Stomach (tissue), 8 donors: ENCODE measurements at regions not wholly inside any gene's neighbourhood (a gene's known extent, or its start where the extent isn't known, plus 50 kb on each side); places are given as distances from the start of the nearest gene placed in this dataset.

ENCODE experiments used
- DNase-seq, 2 donors: peaks; one replicate each; pipeline versions ENCODE4 v3.0.0 to v3.0.0-alpha.2; 2013 to 2019
- H3K27ac ChIP-seq, 5 donors: fragments of 200-600 bp in 4 of 5; sonication (generic) in 4 of 5; one replicate each; pipeline ENCODE4 v1.5.1; 2013 to 2019; ENCODE audit warnings: mild to moderate bottlenecking in 1 of 5, moderate library complexity in 1 of 5
- H3K27me3 ChIP-seq, 3 donors: fragments of 200-600 bp; sonication (generic); one replicate each; pipeline ENCODE4 v1.5.1; 2017 to 2019; ENCODE audit warnings: mixed run types in 1 of 3
- H3K36me3 ChIP-seq, 4 donors: fragments of 200-600 bp; sonication (generic); 1 replicate in 3 of 4; 2 replicates in 1 of 4; pipeline ENCODE4 v1.5.1; 2016 to 2019
- H3K4me1 ChIP-seq, 4 donors: fragments of 200-600 bp; sonication (generic); one replicate each; pipeline ENCODE4 v1.5.1; 2016 to 2019
- H3K4me3 ChIP-seq, 4 donors: fragments of 200-600 bp; sonication (generic) in 3 of 4; one replicate each; pipeline ENCODE4 v1.5.1; 2016 to 2019; ENCODE audit warnings: mild to moderate bottlenecking in 1 of 4
- H3K9me3 ChIP-seq, 4 donors: fragments of 200-600 bp; sonication (generic); one replicate each; pipeline ENCODE4 v1.5.1; 2016 to 2019
- EP300 ChIP-seq: sonication (generic); formaldehyde crosslinking; IDR thresholded peaks from one replicate; pipeline ENCODE4 v1.6.1; 2017; ENCODE audit warnings: antibody characterized with exemption
- POLR2A ChIP-seq, 4 donors: fragments of 450-650 bp; IDR thresholded peaks; one replicate each; pipeline ENCODE4 v1.6.1; 2016; ENCODE audit warnings: antibody characterized with exemption in 4 of 4, control low read depth in 2 of 4, mild to moderate bottlenecking in 1 of 4, moderate library complexity in 1 of 4
- POLR2AphosphoS5 ChIP-seq, 3 donors: sonication (generic); formaldehyde crosslinking; IDR thresholded peaks; one replicate each; pipeline ENCODE4 v1.6.1; 2016; ENCODE audit warnings: antibody characterized with exemption in 3 of 3
- WGBS, 5 donors: extraction: QIAGEN DNeasy Blood & Tissue Kit in 3 of 5; methylation state at CpG; one replicate each; pipeline versions ENCODE4 v1.1.5 to v1.1.7; 2013 to 2018; 5-methylcytosine and 5-hydroxymethylcytosine counted together
- intact Hi-C: fragments of 100-400 bp; cut with DNase I; formaldehyde crosslinking; loops from one replicate; pipeline ENCODE4 v1.15.1; 2023; ENCODE audit warnings: low total_unique reads
- TF ChIP-seq, protein P1 (sequence below), 7 experiments: fragments of 450-650 bp in 4 of 7; fragments of 200-600 bp in 3 of 7; sonication (generic) in 3 of 7; IDR thresholded peaks; one replicate each; pipeline ENCODE4 v1.5.1; 2016 to 2019; ENCODE audit warnings: antibody characterized with exemption in 7 of 7, control low read depth in 2 of 7, mild to moderate bottlenecking in 1 of 7
- donor health status: healthy with polysubstance abuse.
- donor health status: Bipolar disorder and iron deficiency.
- donor health status: healthy.

DNA sequence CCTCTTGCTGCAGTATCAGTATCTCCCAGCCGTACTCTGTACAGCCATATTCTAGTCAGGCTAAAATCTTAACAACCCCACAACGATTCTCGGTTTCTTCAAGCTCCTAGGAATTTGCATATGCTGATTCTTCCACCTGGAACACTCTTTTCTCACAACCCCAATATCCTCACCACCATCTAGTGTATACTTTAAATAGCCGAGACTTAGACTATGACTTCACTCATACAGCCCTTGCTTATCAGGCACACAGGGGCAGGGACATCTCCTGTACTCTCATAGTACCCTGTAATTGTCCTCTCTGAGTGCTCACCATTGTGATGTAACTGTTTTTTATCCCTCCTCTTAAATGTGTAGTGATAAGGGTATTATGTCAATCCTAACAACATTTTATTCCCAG is 2126.4 kb upstream of the TENM3 start:
- no peak for DNase-seq
- H3K27me3 ChIP-seq = no peaks in the 10 kb centered on the region
- no peaks in the 10 kb centered on the region for H3K9me3 ChIP-seq
- H3K36me3 ChIP-seq = no peaks in the 10 kb centered on the region
- intact Hi-C loops = no loop called here
- H3K4me1 ChIP-seq = no peaks in the 10 kb centered on the region
- no peak overlapping the region for H3K4me3 ChIP-seq
- TF ChIP-seq, protein P1, sequence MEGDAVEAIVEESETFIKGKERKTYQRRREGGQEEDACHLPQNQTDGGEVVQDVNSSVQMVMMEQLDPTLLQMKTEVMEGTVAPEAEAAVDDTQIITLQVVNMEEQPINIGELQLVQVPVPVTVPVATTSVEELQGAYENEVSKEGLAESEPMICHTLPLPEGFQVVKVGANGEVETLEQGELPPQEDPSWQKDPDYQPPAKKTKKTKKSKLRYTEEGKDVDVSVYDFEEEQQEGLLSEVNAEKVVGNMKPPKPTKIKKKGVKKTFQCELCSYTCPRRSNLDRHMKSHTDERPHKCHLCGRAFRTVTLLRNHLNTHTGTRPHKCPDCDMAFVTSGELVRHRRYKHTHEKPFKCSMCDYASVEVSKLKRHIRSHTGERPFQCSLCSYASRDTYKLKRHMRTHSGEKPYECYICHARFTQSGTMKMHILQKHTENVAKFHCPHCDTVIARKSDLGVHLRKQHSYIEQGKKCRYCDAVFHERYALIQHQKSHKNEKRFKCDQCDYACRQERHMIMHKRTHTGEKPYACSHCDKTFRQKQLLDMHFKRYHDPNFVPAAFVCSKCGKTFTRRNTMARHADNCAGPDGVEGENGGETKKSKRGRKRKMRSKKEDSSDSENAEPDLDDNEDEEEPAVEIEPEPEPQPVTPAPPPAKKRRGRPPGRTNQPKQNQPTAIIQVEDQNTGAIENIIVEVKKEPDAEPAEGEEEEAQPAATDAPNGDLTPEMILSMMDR (IDR thresholded peaks at IDR 0.05) = no peak
- TF ChIP-seq POLR2AphosphoS5 (IDR thresholded peaks at IDR 0.05) = no peak
- TF ChIP-seq EP300 = no peak
- WGBS, 5 donors = 70 to 79% (median 73%) methylated on average over 4 of the region's 4 CpGs
- no peak overlapping the region for H3K27ac ChIP-seq

DNA sequence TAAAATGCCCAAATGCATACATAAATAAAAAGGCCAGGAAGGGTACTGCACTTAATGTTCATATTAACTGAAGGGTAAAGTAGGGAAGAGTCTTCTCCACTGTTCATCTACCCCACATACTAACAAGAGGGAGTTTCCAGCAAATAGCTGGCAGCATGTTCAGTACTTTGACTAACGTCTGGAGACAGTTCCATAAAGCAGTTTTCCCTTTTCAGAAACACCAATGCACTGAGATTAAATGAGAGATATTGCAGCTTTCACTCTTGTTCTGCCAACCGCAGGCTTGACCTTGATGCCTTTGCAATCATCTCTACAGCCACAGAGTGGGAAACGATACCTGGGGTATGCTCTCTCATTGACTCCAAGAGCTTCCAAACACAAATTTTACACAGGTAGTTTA is 2123.1 kb upstream of the TENM3 start:
- Histone ChIP-seq H3K27ac (no peak overlapping the region), H3K36me3 (no peaks in the 10 kb centered on the region), H3K27me3 (no peaks in the 10 kb centered on the region), H3K4me1 (no peaks in the 10 kb centered on the region), H3K4me3 (no peak overlapping the region), H3K9me3 (no peaks in the 10 kb centered on the region)
- 66 to 74% (median 66%) methylated on average over 3 of the region's 3 CpGs for WGBS, 5 donors
- no peak for DNase-seq
- TF ChIP-seq EP300 (no peak), POLR2AphosphoS5 (IDR thresholded peaks at IDR 0.05) (no peak), POLR2A (IDR thresholded peaks at IDR 0.05) (no peak)
- TF ChIP-seq, protein P1 (IDR thresholded peaks at IDR 0.05) = no peak
- intact Hi-C loops = no loop called here

DNA sequence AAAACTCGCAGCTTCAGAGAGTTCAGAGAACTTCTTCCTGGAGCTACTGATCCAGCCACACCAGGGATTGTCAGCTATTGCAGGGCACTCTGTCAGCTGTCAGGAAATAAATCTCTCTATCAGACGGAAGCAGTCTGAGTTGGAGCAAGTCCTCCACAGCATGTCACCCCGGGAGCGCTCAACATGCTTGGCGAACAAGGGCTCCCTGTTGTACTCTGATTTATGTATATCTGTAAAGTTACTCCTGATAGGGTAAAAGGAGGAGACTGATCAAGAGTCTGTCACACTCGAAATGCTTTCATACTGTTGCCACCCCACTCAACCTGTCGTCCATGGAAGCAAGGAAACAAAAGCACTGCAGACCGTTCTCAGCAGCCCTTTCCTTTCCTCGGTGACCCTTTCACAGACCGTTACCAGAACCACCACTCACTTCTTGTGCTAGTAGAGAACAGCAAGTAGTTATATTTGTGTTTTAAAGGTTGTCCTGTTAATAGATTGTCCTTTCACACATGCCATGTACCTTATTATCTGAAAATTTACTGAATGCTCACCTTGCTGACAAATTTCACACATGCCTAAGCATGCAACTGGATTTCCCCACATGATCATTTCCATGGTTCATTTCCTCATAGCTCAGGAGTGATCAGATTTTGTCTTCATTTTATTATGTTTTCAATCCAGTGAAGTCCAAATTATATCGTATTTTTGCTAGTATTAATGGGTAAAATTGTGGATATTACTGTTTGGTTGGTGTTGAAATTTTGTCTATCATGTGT is 2108.9 kb upstream of the TENM3 start:
- WGBS, 5 donors = 18 to 28% (median 21%) methylated on average over 11 of the region's 11 CpGs
- H3K4me1 ChIP-seq = no peaks in the 10 kb centered on the region
- H3K27ac ChIP-seq = no peak overlapping the region
- no peaks in the 10 kb centered on the region for H3K27me3 ChIP-seq
- TF ChIP-seq POLR2A (IDR thresholded peaks at IDR 0.05) (no peak), POLR2AphosphoS5 (IDR thresholded peaks at IDR 0.05) (no peak), EP300 (no peak)
- TF ChIP-seq, protein P1 (IDR thresholded peaks at IDR 0.05) = no peak
- H3K9me3 ChIP-seq = no peaks in the 10 kb centered on the region
- no peaks in the 10 kb centered on the region for H3K36me3 ChIP-seq
- intact Hi-C loops = no loop called here
- no peak overlapping the region for H3K4me3 ChIP-seq
- DNase-seq = peak in 1 of 2 donors; percentile 15

DNA sequence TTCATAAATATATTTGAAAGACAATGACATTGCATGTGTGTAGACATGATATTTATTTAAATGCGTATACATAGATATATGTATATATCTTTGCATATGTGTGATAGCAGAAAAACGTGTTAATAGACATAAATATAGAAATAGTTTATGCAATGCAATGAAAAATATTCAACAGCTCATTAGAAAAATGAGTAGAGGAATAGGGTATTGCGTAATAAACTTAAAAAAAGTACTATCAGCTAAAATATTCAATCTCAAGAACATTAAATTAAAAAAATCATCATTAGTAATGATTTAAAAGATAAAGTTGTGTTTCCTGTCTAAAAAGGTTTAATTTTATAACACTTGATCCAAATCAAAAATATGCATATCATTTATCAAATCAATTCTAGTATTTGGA is 2101.5 kb upstream of the TENM3 start:
- DNase-seq = no peak
- Histone ChIP-seq H3K9me3 (no peaks in the 10 kb centered on the region), H3K4me1 (no peaks in the 10 kb centered on the region), H3K27ac (no peak overlapping the region), H3K4me3 (no peak overlapping the region), H3K27me3 (no peaks in the 10 kb centered on the region), H3K36me3 (no peaks in the 10 kb centered on the region)
- intact Hi-C loops = no loop called here
- TF ChIP-seq, protein P1 (IDR thresholded peaks at IDR 0.05) = no peak
- TF ChIP-seq POLR2AphosphoS5 (IDR thresholded peaks at IDR 0.05) = no peak
- no peak for TF ChIP-seq POLR2A (IDR thresholded peaks at IDR 0.05)
- TF ChIP-seq EP300 = no peak
- WGBS, 5 donors = 65 to 76% (median 67%) methylated on average over 3 of the region's 3 CpGs
